ENCODE measurements at regions not wholly inside any gene's neighbourhood (a gene's known extent, or its start where the extent isn't known, plus 50 kb on each side); places are given as distances from the start of the nearest gene placed in this dataset.
A peak's percentile ranks its signal among the peaks of the same experiment; 100 is the strongest.

GRCh38 chr5:101678481-101679193 is 617.4 kb downstream of the SLCO4C1 start:
- no peaks in the 10 kb centered on the region for H3K27me3 ChIP-seq (ENCODE audit: insufficient read depth, low read length)
- H3K4me1 ChIP-seq (ENCODE audit: insufficient read depth, low read length), result no peaks in the 10 kb centered on the region
- Mint-ChIP-seq H3K27me3 (no peaks in the 10 kb centered on the region), H3K4me3 (no peak overlapping the region), H3K4me1 (no peaks in the 10 kb centered on the region), H3K9me3 (no peaks in the 10 kb centered on the region), H3K27ac (no peak overlapping the region), H3K36me3 (no peaks in the 10 kb centered on the region)
- no peak overlapping the region for H3K27ac ChIP-seq (ENCODE audit: low read depth, low read length)
- peak in 3 of 5 donors; percentile 8 to 15 (median 12) for DNase-seq
- intact Hi-C loops (cut with micrococcal nuclease), result loop anchor here (1.0 kb wide), 1 partner anchor 1248 kb away; no protein-coding TSS in a partner anchor
- ChIA-PET CTCF (ENCODE audit: partially characterized antibody) (interaction anchor here (0.7 to 2.1 kb wide), 4 partner anchors 9 to 1248 kb away, joined by 3 to 12 read pairs (median 5); no protein-coding TSS in a partner anchor), POLR2A (ENCODE audit: partially characterized antibody) (no interaction called here)
- no peaks in the 10 kb centered on the region for H3K9me3 ChIP-seq (ENCODE audit: control insufficient read depth in 1 of 2, low read length in 2 of 2)
- H3K4me3 ChIP-seq (ENCODE audit: low read length in 2 of 2), result no peak overlapping the region
- no peaks in the 10 kb centered on the region for H3K36me3 ChIP-seq (ENCODE audit: insufficient read depth, low read length)

GRCh38 chr5:101677961-101678360 is 618.1 kb downstream of the SLCO4C1 start:
- no peaks in the 10 kb centered on the region for H3K4me1 Mint-ChIP-seq
- Histone ChIP-seq H3K9me3 (ENCODE audit: control insufficient read depth in 1 of 2, low read length in 2 of 2) (no peaks in the 10 kb centered on the region), H3K4me1 (ENCODE audit: insufficient read depth, low read length) (no peaks in the 10 kb centered on the region), H3K4me3 (ENCODE audit: low read length in 2 of 2) (no peak overlapping the region), H3K27me3 (ENCODE audit: insufficient read depth, low read length) (no peaks in the 10 kb centered on the region), H3K36me3 (ENCODE audit: insufficient read depth, low read length) (no peaks in the 10 kb centered on the region), H3K27ac (ENCODE audit: low read depth, low read length) (no peak overlapping the region)
- intact Hi-C loops (cut with micrococcal nuclease), result loop anchor here (1.0 kb wide), 1 partner anchor 1248 kb away; no protein-coding TSS in a partner anchor
- H3K27me3 Mint-ChIP-seq, result no peaks in the 10 kb centered on the region
- no peak overlapping the region for H3K4me3 Mint-ChIP-seq
- H3K27ac Mint-ChIP-seq, result no peak overlapping the region
- no peaks in the 10 kb centered on the region for H3K36me3 Mint-ChIP-seq
- POLR2A ChIA-PET (ENCODE audit: partially characterized antibody), result no interaction called here
- no peaks in the 10 kb centered on the region for H3K9me3 Mint-ChIP-seq
- DNase-seq, result no peak
- CTCF ChIA-PET (ENCODE audit: partially characterized antibody), result interaction anchor here (0.9 to 2.1 kb wide), 3 partner anchors 10 to 1248 kb away, joined by 3 to 12 read pairs (median 6); no protein-coding TSS in a partner anchor

GRCh38 chr5:101676646-101677045 is 619.4 kb downstream of the SLCO4C1 start:
- no peak overlapping the region for H3K4me3 ChIP-seq (ENCODE audit: low read length in 2 of 2)
- intact Hi-C loops (cut with micrococcal nuclease), result no loop called here
- no peaks in the 10 kb centered on the region for H3K4me1 Mint-ChIP-seq
- H3K4me3 Mint-ChIP-seq, result no peak overlapping the region
- H3K4me1 ChIP-seq (ENCODE audit: insufficient read depth, low read length), result no peaks in the 10 kb centered on the region
- H3K36me3 Mint-ChIP-seq, result no peaks in the 10 kb centered on the region
- H3K27ac ChIP-seq (ENCODE audit: low read depth, low read length), result no peak overlapping the region
- no peak overlapping the region for H3K27ac Mint-ChIP-seq
- no peak for DNase-seq
- no peaks in the 10 kb centered on the region for H3K27me3 Mint-ChIP-seq
- H3K9me3 ChIP-seq (ENCODE audit: control insufficient read depth in 1 of 2, low read length in 2 of 2), result no peaks in the 10 kb centered on the region
- H3K9me3 Mint-ChIP-seq, result no peaks in the 10 kb centered on the region
- CTCF ChIA-PET (ENCODE audit: partially characterized antibody), result no interaction called here
- H3K36me3 ChIP-seq (ENCODE audit: insufficient read depth, low read length), result no peaks in the 10 kb centered on the region
- POLR2A ChIA-PET (ENCODE audit: partially characterized antibody), result no interaction called here
- H3K27me3 ChIP-seq (ENCODE audit: insufficient read depth, low read length), result no peaks in the 10 kb centered on the region

GRCh38 chr5:101675510-101676219 is 620.4 kb downstream of the SLCO4C1 start:
- ChIA-PET POLR2A (ENCODE audit: partially characterized antibody) (interaction anchor here (1.0 kb wide), 1 partner anchor 12 kb away, joined by 3 read pairs; no protein-coding TSS in a partner anchor), CTCF (ENCODE audit: partially characterized antibody) (no interaction called here)
- Histone ChIP-seq H3K36me3 (ENCODE audit: insufficient read depth, low read length) (no peaks in the 10 kb centered on the region), H3K27me3 (ENCODE audit: insufficient read depth, low read length) (no peaks in the 10 kb centered on the region), H3K27ac (ENCODE audit: low read depth, low read length) (no peak overlapping the region), H3K9me3 (ENCODE audit: control insufficient read depth in 1 of 2, low read length in 2 of 2) (no peaks in the 10 kb centered on the region), H3K4me1 (ENCODE audit: insufficient read depth, low read length) (no peaks in the 10 kb centered on the region), H3K4me3 (ENCODE audit: low read length in 2 of 2) (no peak overlapping the region)
- H3K4me1 Mint-ChIP-seq, result no peaks in the 10 kb centered on the region
- no peak for DNase-seq
- no peak overlapping the region for H3K4me3 Mint-ChIP-seq
- no peak overlapping the region for H3K27ac Mint-ChIP-seq
- H3K27me3 Mint-ChIP-seq, result peaks cover 0 to 2% of the 10 kb centered on the region in 2 donors
- H3K36me3 Mint-ChIP-seq, result no peaks in the 10 kb centered on the region
- intact Hi-C loops (cut with micrococcal nuclease), result no loop called here
- H3K9me3 Mint-ChIP-seq, result no peaks in the 10 kb centered on the region

GRCh38 chr5:101673120-101673519 is 623.0 kb downstream of the SLCO4C1 start:
- DNase-seq, result no peak
- no peaks in the 10 kb centered on the region for H3K9me3 Mint-ChIP-seq
- Histone ChIP-seq H3K4me3 (ENCODE audit: low read length in 2 of 2) (no peak overlapping the region), H3K36me3 (ENCODE audit: insufficient read depth, low read length) (no peaks in the 10 kb centered on the region), H3K4me1 (ENCODE audit: insufficient read depth, low read length) (no peaks in the 10 kb centered on the region), H3K27me3 (ENCODE audit: insufficient read depth, low read length) (no peaks in the 10 kb centered on the region), H3K9me3 (ENCODE audit: control insufficient read depth in 1 of 2, low read length in 2 of 2) (no peaks in the 10 kb centered on the region), H3K27ac (ENCODE audit: low read depth, low read length) (no peak overlapping the region)
- no peaks in the 10 kb centered on the region for H3K36me3 Mint-ChIP-seq
- no peaks in the 10 kb centered on the region for H3K4me1 Mint-ChIP-seq
- ChIA-PET POLR2A (ENCODE audit: partially characterized antibody) (no interaction called here), CTCF (ENCODE audit: partially characterized antibody) (no interaction called here)
- intact Hi-C loops (cut with micrococcal nuclease), result no loop called here
- H3K4me3 Mint-ChIP-seq, result no peak overlapping the region
- H3K27me3 Mint-ChIP-seq, result peaks cover 0 to 2% of the 10 kb centered on the region in 2 donors
- no peak overlapping the region for H3K27ac Mint-ChIP-seq

GRCh38 chr5:101664071-101664791 is 631.9 kb downstream of the SLCO4C1 start:
- H3K36me3 ChIP-seq (ENCODE audit: insufficient read depth, low read length), result no peaks in the 10 kb centered on the region
- intact Hi-C loops (cut with micrococcal nuclease), result no loop called here
- no peak for DNase-seq
- H3K4me1 Mint-ChIP-seq, result no peaks in the 10 kb centered on the region
- H3K9me3 ChIP-seq (ENCODE audit: control insufficient read depth in 1 of 2, low read length in 2 of 2), result no peaks in the 10 kb centered on the region
- no peak overlapping the region for H3K4me3 Mint-ChIP-seq
- no peaks in the 10 kb centered on the region for H3K36me3 Mint-ChIP-seq
- H3K27me3 Mint-ChIP-seq, result no peaks in the 10 kb centered on the region
- H3K9me3 Mint-ChIP-seq, result peaks cover 0 to 2% (median 0%) of the 10 kb centered on the region in 8 donors
- no peak overlapping the region for H3K27ac ChIP-seq (ENCODE audit: low read depth, low read length)
- H3K4me1 ChIP-seq (ENCODE audit: insufficient read depth, low read length), result no peaks in the 10 kb centered on the region
- ChIA-PET CTCF (ENCODE audit: partially characterized antibody) (no interaction called here), POLR2A (ENCODE audit: partially characterized antibody) (no interaction called here)
- no peak overlapping the region for H3K27ac Mint-ChIP-seq
- H3K4me3 ChIP-seq (ENCODE audit: low read length in 2 of 2), result no peak overlapping the region
- no peaks in the 10 kb centered on the region for H3K27me3 ChIP-seq (ENCODE audit: insufficient read depth, low read length)

- no peaks in the 10 kb centered on the region for H3K4me1 ChIP-seq (ENCODE audit: insufficient read depth, low read length)
- H3K36me3 ChIP-seq (ENCODE audit: insufficient read depth, low read length), result no peaks in the 10 kb centered on the region
- Mint-ChIP-seq H3K27me3 (no peaks in the 10 kb centered on the region), H3K27ac (no peak overlapping the region), H3K9me3 (peaks cover 0 to 2% (median 0%) of the 10 kb centered on the region in 8 donors), H3K4me1 (no peaks in the 10 kb centered on the region), H3K36me3 (no peaks in the 10 kb centered on the region), H3K4me3 (no peak overlapping the region)
- ChIA-PET CTCF (ENCODE audit: partially characterized antibody) (no interaction called here), POLR2A (ENCODE audit: partially characterized antibody) (interaction anchor here (1.0 kb wide), 1 partner anchor 12 kb away, joined by 3 read pairs; no protein-coding TSS in a partner anchor)
- no peaks in the 10 kb centered on the region for H3K27me3 ChIP-seq (ENCODE audit: insufficient read depth, low read length)
- intact Hi-C loops (cut with micrococcal nuclease), result no loop called here
- no peak for DNase-seq
- no peaks in the 10 kb centered on the region for H3K9me3 ChIP-seq (ENCODE audit: control insufficient read depth in 1 of 2, low read length in 2 of 2)
- no peak overlapping the region for H3K27ac ChIP-seq (ENCODE audit: low read depth, low read length)
- H3K4me3 ChIP-seq (ENCODE audit: low read length in 2 of 2), result no peak overlapping the region
Observed at GRCh38 chr5:101663543-101663942, 632.5 kb downstream of the SLCO4C1 start.
